OCI-LY7 (cell line): ENCODE measurements at regions not wholly inside any gene's neighbourhood (a gene's known extent, or its start where the extent isn't known, plus 50 kb on each side); places are given as distances from the start of the nearest gene placed in this dataset.

Experiments
- BruUV-seq: library from RNA; stranded (reverse); fragments of 400-500 nt; replicated peaks from 2 replicates; lab custom pipeline; 2021; lab: Mats Ljungman, UMichigan
- CTCF ChIA-PET: fragments of 300-600 bp; sonication (Branson Sonifier 250); formaldehyde crosslinking; loops from one replicate; lab custom pipeline; 2022; ENCODE audit warnings: antibody characterized with exemption; ENCODE audit not compliant: unreplicated experiment; lab: Charles Lee
- POLR2A ChIA-PET: fragments of 300-600 bp; sonication (Branson Sonifier 250); formaldehyde crosslinking; loops from one replicate; lab custom pipeline; 2022; ENCODE audit warnings: antibody characterized with exemption; lab: Charles Lee
- DNase-seq: peaks from one replicate; pipeline ENCODE4 v3.0.0-alpha.2; 2015; ENCODE audit warnings: low spot score
- H2AFZ ChIP-seq: fragments of 200-600 bp; sonication (generic), shearing (Covaris generic); 2 replicates; pipeline ENCODE4 v1.6.1; 2014; ENCODE audit warnings: mild to moderate bottlenecking, antibody characterized with exemption, low read length, moderate library complexity
- H3K27ac ChIP-seq: fragments of 200-600 bp; sonication (generic); 2 replicates; pipeline ENCODE4 v1.5.1; 2014; ENCODE audit warnings: mixed run types, low read depth, mild to moderate bottlenecking, moderate library complexity, low read length, inconsistent platforms; ENCODE audit not compliant: poor library complexity, severe bottlenecking
- H3K36me3 ChIP-seq: fragments of 200-600 bp; sonication (generic); 2 replicates; pipeline ENCODE4 v1.6.1; 2014; ENCODE audit warnings: mild to moderate bottlenecking, antibody characterized with exemption, low read length, moderate library complexity, mixed read lengths; ENCODE audit not compliant: insufficient read depth
- H3K4me1 ChIP-seq: fragments of 200-600 bp; sonication (generic); 2 replicates; pipeline ENCODE4 v1.5.1; 2014; ENCODE audit warnings: mild to moderate bottlenecking, low read length; ENCODE audit not compliant: insufficient read depth, poor library complexity, severe bottlenecking
- H3K4me2 ChIP-seq: fragments of 200-600 bp; sonication (generic); 2 replicates; pipeline ENCODE4 v1.6.1; 2014; ENCODE audit warnings: mild to moderate bottlenecking, low read length
- H3K4me3 ChIP-seq: fragments of 200-600 bp; sonication (generic); 2 replicates; pipeline ENCODE4 v1.5.1; 2014; ENCODE audit warnings: mild to moderate bottlenecking, low read depth, low read length; ENCODE audit not compliant: poor library complexity, severe bottlenecking
- H3K79me2 ChIP-seq: fragments of 200-600 bp; sonication (generic); 2 replicates; pipeline ENCODE4 v1.6.1; 2016; ENCODE audit warnings: low read depth, mild to moderate bottlenecking, low read length, moderate library complexity, mixed read lengths; ENCODE audit not compliant: insufficient read depth
- H3K9me2 ChIP-seq: fragments of 200-600 bp; sonication (generic); 2 replicates; pipeline ENCODE4 v1.6.1; 2016; ENCODE audit warnings: mild to moderate bottlenecking, low read length, mixed read lengths; ENCODE audit not compliant: insufficient read depth
- H3K9me3 ChIP-seq: fragments of 200-600 bp; sonication (generic); 2 replicates; pipeline ENCODE4 v1.6.1; 2014; ENCODE audit warnings: mild to moderate bottlenecking, mixed run types, low read length, mixed read lengths
- H4K20me1 ChIP-seq: fragments of 200-600 bp; sonication (generic); 2 replicates; pipeline ENCODE4 v1.6.1; 2014; ENCODE audit warnings: mild to moderate bottlenecking, antibody characterized with exemption, low read length, moderate library complexity, mixed read lengths; ENCODE audit not compliant: insufficient read depth
- EZH2phosphoT487 ChIP-seq: fragments of 200-600 bp; sonication (generic); IDR thresholded peaks from 2 replicates; pipeline ENCODE4 v1.6.1; 2018; ENCODE audit warnings: low read depth, borderline replicate concordance, mild to moderate bottlenecking, mixed run types, antibody characterized with exemption, low read length, moderate library complexity, mixed read lengths
- intact Hi-C: fragments of 100-400 bp; cut with micrococcal nuclease; formaldehyde crosslinking; loops from one replicate; pipeline ENCODE4 v1.10.0; 2022; ENCODE audit not compliant: unreplicated experiment
- TF ChIP-seq, protein P1 (sequence below): fragments of 200-600 bp; sonication (generic); conservative IDR thresholded peaks from 2 replicates; pipeline ENCODE4 v1.5.1; 2014; ENCODE audit warnings: mild to moderate bottlenecking, antibody characterized with exemption, low read length, moderate library complexity, mixed read lengths

DNA sequence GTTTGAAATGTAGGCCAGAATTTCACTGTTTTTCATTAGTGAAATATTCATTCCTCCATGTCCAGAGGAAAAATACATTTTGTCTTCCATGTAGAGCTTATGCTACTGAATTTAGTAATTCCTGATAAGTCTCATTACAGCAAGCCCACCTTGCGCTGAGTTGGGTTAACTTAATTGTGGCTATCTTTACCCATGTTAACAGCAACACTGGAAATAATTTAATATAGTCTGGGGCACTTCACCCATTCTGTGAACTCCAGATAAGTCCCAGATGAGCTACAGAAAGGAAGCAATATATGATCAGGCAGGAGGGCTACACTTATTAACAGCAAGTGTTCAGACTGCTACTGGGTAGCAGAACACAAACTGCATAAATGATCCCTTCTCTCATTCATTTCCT, 270.1 kb upstream of the CNTN4 start:
- BruUV-seq = no TSS peak
- Histone ChIP-seq H3K9me2 (no peaks in the 10 kb centered on the region), H3K9me3 (no peaks in the 10 kb centered on the region), H3K4me3 (no peak overlapping the region), H4K20me1 (no peaks in the 10 kb centered on the region), H2AFZ (no peak overlapping the region), H3K27ac (no peak overlapping the region), H3K4me2 (no peak overlapping the region), H3K4me1 (no peaks in the 10 kb centered on the region), H3K79me2 (no peaks in the 10 kb centered on the region), H3K36me3 (no peaks in the 10 kb centered on the region)
- POLR2A ChIA-PET = no interaction called here
- DNase-seq = no peak
- CTCF ChIA-PET = no interaction called here
- TF ChIP-seq, protein P1, sequence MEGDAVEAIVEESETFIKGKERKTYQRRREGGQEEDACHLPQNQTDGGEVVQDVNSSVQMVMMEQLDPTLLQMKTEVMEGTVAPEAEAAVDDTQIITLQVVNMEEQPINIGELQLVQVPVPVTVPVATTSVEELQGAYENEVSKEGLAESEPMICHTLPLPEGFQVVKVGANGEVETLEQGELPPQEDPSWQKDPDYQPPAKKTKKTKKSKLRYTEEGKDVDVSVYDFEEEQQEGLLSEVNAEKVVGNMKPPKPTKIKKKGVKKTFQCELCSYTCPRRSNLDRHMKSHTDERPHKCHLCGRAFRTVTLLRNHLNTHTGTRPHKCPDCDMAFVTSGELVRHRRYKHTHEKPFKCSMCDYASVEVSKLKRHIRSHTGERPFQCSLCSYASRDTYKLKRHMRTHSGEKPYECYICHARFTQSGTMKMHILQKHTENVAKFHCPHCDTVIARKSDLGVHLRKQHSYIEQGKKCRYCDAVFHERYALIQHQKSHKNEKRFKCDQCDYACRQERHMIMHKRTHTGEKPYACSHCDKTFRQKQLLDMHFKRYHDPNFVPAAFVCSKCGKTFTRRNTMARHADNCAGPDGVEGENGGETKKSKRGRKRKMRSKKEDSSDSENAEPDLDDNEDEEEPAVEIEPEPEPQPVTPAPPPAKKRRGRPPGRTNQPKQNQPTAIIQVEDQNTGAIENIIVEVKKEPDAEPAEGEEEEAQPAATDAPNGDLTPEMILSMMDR = no peak
- TF ChIP-seq EZH2phosphoT487 = no peak
- intact Hi-C loops = no loop called here

DNA sequence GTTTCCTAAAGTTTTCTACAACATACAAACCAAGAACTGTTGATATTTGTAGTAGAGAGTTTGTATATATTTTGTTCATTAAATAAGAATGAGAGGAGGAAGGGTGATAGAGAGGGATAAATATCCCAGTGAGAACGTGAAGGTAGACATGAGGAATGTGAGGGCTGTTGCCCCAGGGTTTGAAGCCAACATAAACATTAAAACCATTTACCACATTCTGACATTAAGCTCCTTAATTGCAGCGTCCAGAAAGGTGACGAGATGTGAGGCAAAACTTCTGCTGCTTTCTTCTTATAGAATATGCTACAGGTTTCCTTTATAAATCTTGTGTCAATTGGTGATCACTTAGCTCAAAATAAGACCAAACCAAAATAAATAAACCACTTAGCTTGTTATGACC, 267.8 kb upstream of the CNTN4 start:
- intact Hi-C loops = no loop called here
- POLR2A ChIA-PET = interaction anchor here (0.5 to 0.6 kb wide), 2 partner anchors 932 to 1687 kb away, joined by 3 read pairs; no protein-coding TSS in a partner anchor

DNA sequence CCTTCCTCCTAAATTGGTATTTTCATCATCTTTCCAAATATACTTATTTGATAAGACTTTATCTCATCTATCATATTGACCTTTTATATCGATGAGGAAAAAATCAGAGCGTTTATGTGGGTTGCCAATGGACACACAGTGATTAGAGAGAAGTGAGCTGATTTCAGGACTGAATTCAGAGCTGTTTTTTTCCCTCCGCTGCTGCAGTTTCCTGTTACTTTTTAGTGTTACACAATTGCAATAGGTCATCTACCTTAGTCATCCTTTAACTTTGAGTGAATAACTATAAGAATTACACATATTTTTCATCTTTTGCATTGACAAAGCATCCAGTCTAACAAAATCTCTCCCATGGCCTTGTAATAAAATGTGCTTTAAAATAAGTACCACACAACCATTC, 266.3 kb upstream of the CNTN4 start:
- no peak overlapping the region for H3K27ac ChIP-seq
- no peaks in the 10 kb centered on the region for H3K79me2 ChIP-seq
- H3K4me2 ChIP-seq = no peak overlapping the region
- H3K4me3 ChIP-seq = no peak overlapping the region
- H4K20me1 ChIP-seq = no peaks in the 10 kb centered on the region
- intact Hi-C loops = no loop called here
- BruUV-seq = no TSS peak
- TF ChIP-seq, protein P1 = no peak
- no peak for TF ChIP-seq EZH2phosphoT487
- no peaks in the 10 kb centered on the region for H3K36me3 ChIP-seq
- no peaks in the 10 kb centered on the region for H3K9me2 ChIP-seq
- ChIA-PET CTCF (no interaction called here), POLR2A (no interaction called here)
- no peaks in the 10 kb centered on the region for H3K9me3 ChIP-seq
- no peak overlapping the region for H2AFZ ChIP-seq
- no peak for DNase-seq
- H3K4me1 ChIP-seq = no peaks in the 10 kb centered on the region

More for the DNA sequence above, 267.8 kb upstream of the CNTN4 start:
- Histone ChIP-seq H3K36me3 (no peaks in the 10 kb centered on the region), H3K4me1 (no peaks in the 10 kb centered on the region), H3K9me3 (no peaks in the 10 kb centered on the region), H2AFZ (no peak overlapping the region), H3K9me2 (no peaks in the 10 kb centered on the region), H3K4me2 (no peak overlapping the region), H4K20me1 (no peaks in the 10 kb centered on the region), H3K27ac (no peak overlapping the region), H3K79me2 (no peaks in the 10 kb centered on the region), H3K4me3 (no peak overlapping the region)
- DNase-seq = no peak
- CTCF ChIA-PET = no interaction called here
- no TSS peak for BruUV-seq
- no peak for TF ChIP-seq EZH2phosphoT487
- TF ChIP-seq, protein P1 = no peak
